H1 (cell line): ENCODE measurements at regions not wholly inside any gene's neighbourhood (a gene's known extent, or its start where the extent isn't known, plus 50 kb on each side); places are given as distances from the start of the nearest gene placed in this dataset.

ENCODE experiments used
- CTCF ChIA-PET: fragments of 300-600 bp; sonication (Branson Sonifier 250); formaldehyde crosslinking; loops from one replicate; lab custom pipeline; 2021; ENCODE audit not compliant: partially characterized antibody; lab: Charles Lee
- POLR2A ChIA-PET: fragments of 300-600 bp; sonication (Branson Sonifier 250); formaldehyde crosslinking; loops from one replicate; lab custom pipeline; 2021; ENCODE audit warnings: inconsistent platforms; ENCODE audit not compliant: partially characterized antibody; lab: Charles Lee
- DNase-seq, 2 experiments: peaks; one replicate each; pipeline versions ENCODE4 v3.0.0 to v3.0.0-alpha.2; 2010 to 2022; ENCODE audit warnings: low spot score in 2 of 2, low read depth in 1 of 2, mixed read lengths in 1 of 2
- FAIRE-seq: peaks from 2 replicates; lab custom pipeline; 2011; peaks lifted over from hg19 to GRCh38; lab: Jason Lieb, UNC
- H2AFZ ChIP-seq: 2 replicates; pipeline ENCODE4 v1.8.1; 2012; ENCODE audit warnings: low read length, inconsistent platforms
- H2AK5ac ChIP-seq: 2 replicates; pipeline ENCODE4 v1.6.1; 2013; ENCODE audit warnings: low read depth, low read length
- H2BK120ac ChIP-seq: replicated peaks from 2 replicates; pipeline ENCODE3; 2013; ENCODE audit warnings: low read depth, low read length, inconsistent platforms
- H2BK12ac ChIP-seq: 2 replicates; pipeline ENCODE4 v1.6.1; 2013; ENCODE audit warnings: low read depth, low read length
- H2BK15ac ChIP-seq: 2 replicates; pipeline ENCODE4 v1.6.1; 2013; ENCODE audit warnings: low read length
- H2BK20ac ChIP-seq: 2 replicates; pipeline ENCODE4 v1.6.1; 2013; ENCODE audit warnings: low read length
- H2BK5ac ChIP-seq: 2 replicates; pipeline ENCODE4 v1.6.1; 2013; ENCODE audit warnings: low read depth, low read length
- H3K14ac ChIP-seq: 2 replicates; pipeline ENCODE4 v1.6.1; 2013; ENCODE audit warnings: inconsistent platforms; ENCODE audit not compliant: insufficient read length
- H3K18ac ChIP-seq: 2 replicates; pipeline ENCODE4 v1.6.1; 2013; ENCODE audit warnings: low read length; ENCODE audit errors: extremely low read depth
- H3K23ac ChIP-seq: 2 replicates; pipeline ENCODE4 v1.6.1; 2013; ENCODE audit warnings: inconsistent platforms; ENCODE audit not compliant: insufficient read length
- H3K23me2 ChIP-seq: 2 replicates; pipeline ENCODE4 v1.6.1; 2013; ENCODE audit warnings: low read depth, low read length
- H3K27ac ChIP-seq: 2 replicates; pipeline ENCODE4 v1.6.1; 2011; ENCODE audit warnings: low read depth, low read length, inconsistent platforms
- H3K27me3 ChIP-seq, 4 experiments: replicated peaks in 1 of 4; 1 replicate in 1 of 4; 2 replicates in 3 of 4; pipeline versions ENCODE4 v1.6.1 to v1.8.1; 2011 to 2013; ENCODE audit warnings: low read length in 3 of 4, mild to moderate bottlenecking in 3 of 4, inconsistent platforms in 2 of 4, mixed read lengths in 2 of 4, moderate library complexity in 1 of 4; ENCODE audit not compliant: control insufficient read depth in 3 of 4, insufficient read depth in 3 of 4; ENCODE audit errors: extremely low read depth in 1 of 4
- H3K36me3 ChIP-seq, 4 experiments: 2 replicates each; pipeline versions ENCODE4 v1.6.1 to v1.8.1; 2011 to 2013; ENCODE audit warnings: mild to moderate bottlenecking in 4 of 4, low read length in 3 of 4, moderate library complexity in 2 of 4, control low read depth in 1 of 4, inconsistent platforms in 1 of 4; ENCODE audit not compliant: insufficient read depth in 4 of 4, control insufficient read depth in 2 of 4
- H3K4ac ChIP-seq: replicated peaks from 2 replicates; pipeline ENCODE3; 2013; ENCODE audit warnings: low read length, low read depth, mixed read lengths, inconsistent platforms; ENCODE audit not compliant: insufficient read length
- H3K4me1 ChIP-seq, 4 experiments: replicated peaks in 1 of 4; 1 replicate in 1 of 4; 2 replicates in 3 of 4; pipeline versions ENCODE4 v1.6.1 to v1.8.1; 2011 to 2013; ENCODE audit warnings: low read length in 3 of 4, inconsistent platforms in 2 of 4, mixed read lengths in 1 of 4; ENCODE audit not compliant: insufficient read depth in 4 of 4, control insufficient read depth in 3 of 4
- H3K4me2 ChIP-seq, 2 experiments: 2 replicates each; pipeline versions ENCODE4 v1.6.1 to v1.8.1; 2011 to 2013; ENCODE audit warnings: low read depth in 2 of 2, low read length in 2 of 2, control low read depth in 1 of 2, inconsistent platforms in 1 of 2, mild to moderate bottlenecking in 1 of 2; ENCODE audit not compliant: insufficient read depth in 1 of 2
- H3K4me3 ChIP-seq, 4 experiments: fragments of 200-600, 300-600 bp in 1 of 4; sonication (generic), shearing (Covaris generic), sonication (Bioruptor Twin) in 1 of 4; 2 replicates each; pipeline versions ENCODE4 v1.5.1 to v1.8.1; 2011 to 2016; ENCODE audit warnings: low read length in 4 of 4, low read depth in 3 of 4, control low read depth in 2 of 4, inconsistent platforms in 2 of 4, mild to moderate bottlenecking in 2 of 4, mixed read lengths in 1 of 4, moderate library complexity in 1 of 4; ENCODE audit not compliant: insufficient read depth in 2 of 4; ENCODE audit errors: extremely low read depth in 1 of 4
- H3K56ac ChIP-seq: replicated peaks from 2 replicates; pipeline ENCODE3; 2013; ENCODE audit warnings: low read depth, mild to moderate bottlenecking, mixed read lengths, low read length, inconsistent platforms; ENCODE audit not compliant: insufficient read length
- H3K79me1 ChIP-seq: 2 replicates; pipeline ENCODE4 v1.6.1; 2013; ENCODE audit warnings: low read depth, low read length, control low read depth
- H3K79me2 ChIP-seq, 2 experiments: 2 replicates each; pipeline versions ENCODE4 v1.6.1 to v1.8.1; 2012 to 2013; ENCODE audit warnings: low read length in 2 of 2, mild to moderate bottlenecking in 2 of 2, inconsistent platforms in 1 of 2; ENCODE audit not compliant: insufficient read depth in 2 of 2, control insufficient read depth in 1 of 2
- H3K9ac ChIP-seq, 4 experiments: replicated peaks in 1 of 4; 1 replicate in 1 of 4; 2 replicates in 3 of 4; pipeline versions ENCODE4 v1.6.1 to v1.8.1; 2011 to 2013; ENCODE audit warnings: low read depth in 3 of 4, low read length in 3 of 4, control low read depth in 2 of 4, mild to moderate bottlenecking in 2 of 4, moderate library complexity in 2 of 4, inconsistent platforms in 1 of 4; ENCODE audit errors: extremely low read depth in 1 of 4
- H3K9me3 ChIP-seq, 2 experiments: 2 replicates each; pipeline versions ENCODE4 v1.6.1 to v1.8.1; 2012 to 2013; ENCODE audit warnings: mild to moderate bottlenecking in 2 of 2, moderate library complexity in 2 of 2, control low read depth in 1 of 2, inconsistent platforms in 1 of 2, low read depth in 1 of 2, low read length in 1 of 2, mixed read lengths in 1 of 2; ENCODE audit not compliant: insufficient read depth in 2 of 2
- H4K20me1 ChIP-seq, 2 experiments: replicated peaks in 1 of 2; 2 replicates each; pipeline versions ENCODE3 to v1.8.1; 2011 to 2013; ENCODE audit warnings: inconsistent platforms in 2 of 2, low read length in 2 of 2, mild to moderate bottlenecking in 1 of 2; ENCODE audit not compliant: insufficient read depth in 2 of 2, control insufficient read depth in 1 of 2
- H4K5ac ChIP-seq: 2 replicates; pipeline ENCODE4 v1.6.1; 2013; ENCODE audit warnings: low read length, low read depth, mixed read lengths, inconsistent platforms; ENCODE audit not compliant: insufficient read length
- H4K8ac ChIP-seq: 2 replicates; pipeline ENCODE4 v1.8.0; 2013; ENCODE audit warnings: mild to moderate bottlenecking, moderate library complexity, low read length, inconsistent platforms; ENCODE audit not compliant: insufficient read depth; ENCODE audit errors: extremely low read depth
- H4K91ac ChIP-seq: replicated peaks from 2 replicates; pipeline ENCODE3; 2013; ENCODE audit warnings: low read length, mixed read lengths, inconsistent platforms; ENCODE audit not compliant: insufficient read length
- ASH2L ChIP-seq: fragments of 200-600, 300-600 bp; sonication (generic); IDR thresholded peaks from one replicate; pipeline ENCODE4 v1.7.1; 2017; ENCODE audit warnings: low read length
- EP300 ChIP-seq, 2 experiments: IDR thresholded peaks; 1 replicate in 1 of 2; 2 replicates in 1 of 2; pipeline ENCODE4 v1.6.1; 2011 to 2012; ENCODE audit warnings: low read depth in 2 of 2, low read length in 2 of 2, mild to moderate bottlenecking in 2 of 2, borderline replicate concordance in 1 of 2, inconsistent platforms in 1 of 2, moderate library complexity in 1 of 2
- FOSL1 ChIP-seq: IDR thresholded peaks from 2 replicates; pipeline ENCODE4 v1.6.1; 2011; ENCODE audit warnings: mild to moderate bottlenecking, low read depth, low read length, moderate library complexity; ENCODE audit not compliant: insufficient read depth
- NRF1 ChIP-seq: IDR thresholded peaks from 2 replicates; pipeline ENCODE4 v1.6.1; 2011; ENCODE audit warnings: mild to moderate bottlenecking, low read depth, low read length, improper control_type of control experiment
- POLR2AphosphoS5 ChIP-seq: IDR thresholded peaks from 2 replicates; pipeline ENCODE4 v1.6.1; 2011; ENCODE audit warnings: low read depth, low read length
- RBBP5 ChIP-seq: IDR thresholded peaks from 2 replicates; pipeline ENCODE4 v1.7.1; 2012; ENCODE audit warnings: low read depth, mild to moderate bottlenecking, inconsistent platforms, low read length, moderate library complexity, borderline replicate concordance
- RFX5 ChIP-seq: IDR thresholded peaks from 2 replicates; pipeline ENCODE4 v1.6.1; 2011; ENCODE audit warnings: low read depth, low read length, improper control_type of control experiment, borderline replicate concordance
- RNF2 ChIP-seq: fragments of 200-900, 300-1000 bp; sonication (generic); IDR thresholded peaks from 2 replicates; pipeline ENCODE4 v1.7.1; 2016; ENCODE audit warnings: borderline replicate concordance, low read depth, mild to moderate bottlenecking, antibody characterized with exemption, low read length; ENCODE audit not compliant: poor library complexity, severe bottlenecking; ENCODE audit errors: missing control alignments
- TAF7 ChIP-seq: optimal IDR thresholded peaks from 2 replicates; pipeline ENCODE3; 2011; ENCODE audit warnings: low read depth, mild to moderate bottlenecking, inconsistent platforms, low read length, moderate library complexity, borderline replicate concordance
- ZNF274 ChIP-seq: IDR thresholded peaks from 2 replicates; pipeline ENCODE4 v1.7.0; 2012; ENCODE audit warnings: low read length, borderline replicate concordance; ENCODE audit errors: extremely low read depth
- TF ChIP-seq, protein P1 (sequence below): IDR thresholded peaks from 2 replicates; pipeline ENCODE4 v1.6.1; 2012; ENCODE audit warnings: inconsistent platforms

GRCh38 chr2:53051157-53051556, 716.4 kb upstream of the CHAC2 start:
- Histone ChIP-seq H2AFZ (no peak overlapping the region), H4K20me1 (no peaks in the 10 kb centered on the region), H3K23ac (no peak overlapping the region), H2AK5ac (no peak overlapping the region), H3K18ac (no peak overlapping the region), H3K36me3 (no peaks in the 10 kb centered on the region), H3K27me3 (no peaks in the 10 kb centered on the region), H4K91ac (no peak overlapping the region), H3K56ac (no peak overlapping the region), H3K23me2 (no peaks in the 10 kb centered on the region), H3K79me2 (no peaks in the 10 kb centered on the region), H4K8ac (no peak overlapping the region), H3K4ac (no peak overlapping the region), H3K4me1 (no peaks in the 10 kb centered on the region), H2BK20ac (no peak overlapping the region), H3K14ac (no peak overlapping the region), H3K9ac (no peak overlapping the region), H3K79me1 (no peaks in the 10 kb centered on the region), H3K9me3 (no peaks in the 10 kb centered on the region), H2BK12ac (no peak overlapping the region), H3K4me2 (no peak overlapping the region), H4K5ac (no peak overlapping the region), H2BK15ac (no peak overlapping the region), H2BK120ac (no peak overlapping the region), H2BK5ac (no peak overlapping the region), H3K4me3 (no peak overlapping the region), H3K27ac (no peak overlapping the region)
- ChIA-PET POLR2A (no interaction called here), CTCF (no interaction called here)
- DNase-seq (no peak), FAIRE-seq (no peak)
- TF ChIP-seq FOSL1 (no peak), TAF7 (no peak), RFX5 (no peak), ZNF274 (no peak), NRF1 (no peak), POLR2AphosphoS5 (no peak), EP300 (IDR thresholded peaks at IDR 0.05; ENCODE audit: borderline replicate concordance in 1 of 2, low read depth in 2 of 2, low read length in 2 of 2) (no peak), ASH2L (no peak), RBBP5 (no peak), RNF2 (no peak)
- TF ChIP-seq, protein P1, sequence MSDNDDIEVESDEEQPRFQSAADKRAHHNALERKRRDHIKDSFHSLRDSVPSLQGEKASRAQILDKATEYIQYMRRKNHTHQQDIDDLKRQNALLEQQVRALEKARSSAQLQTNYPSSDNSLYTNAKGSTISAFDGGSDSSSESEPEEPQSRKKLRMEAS, result no peak
